ENCODE measurements at regions not wholly inside any gene's neighbourhood (a gene's known extent, or its start where the extent isn't known, plus 50 kb on each side); places are given as distances from the start of the nearest gene placed in this dataset.

- Histone ChIP-seq H3K9me3 (ENCODE audit: severe bottlenecking) (peaks cover 8% of the 10 kb centered on the region), H3K27ac (peak overlapping the region; percentile 86), H3K27me3 (ENCODE audit: insufficient read depth, low read depth, severe bottlenecking) (no peaks in the 10 kb centered on the region), H3K36me3 (no peaks in the 10 kb centered on the region), H3K4me3 (ENCODE audit: low read depth, low read length) (peak overlapping the region; percentile 9)
- no peak for TF ChIP-seq CTCF (IDR thresholded peaks at IDR 0.05; ENCODE audit: low read depth, low read length)
- DNase-seq: no peak
These were observed 662.9 kb upstream of the ZNF608 start for GRCh38 chr5:125409234-125409860.

GRCh38 chr5:125409861-125410536 lies 663.6 kb upstream of the ZNF608 start:
- peak overlapping the region; percentile 11 for H3K4me3 ChIP-seq (ENCODE audit: low read depth, low read length)
- H3K9me3 ChIP-seq (ENCODE audit: severe bottlenecking): peaks cover 3% of the 10 kb centered on the region
- TF ChIP-seq CTCF (IDR thresholded peaks at IDR 0.05; ENCODE audit: low read depth, low read length): no peak
- no peaks in the 10 kb centered on the region for H3K36me3 ChIP-seq
- no peaks in the 10 kb centered on the region for H3K27me3 ChIP-seq (ENCODE audit: insufficient read depth, low read depth, severe bottlenecking)
- H3K27ac ChIP-seq: peak overlapping the region; percentile 86
- peak; percentile 81 for DNase-seq

- H3K27ac ChIP-seq: peak overlapping the region; percentile 86
- H3K36me3 ChIP-seq: no peaks in the 10 kb centered on the region
- peak overlapping the region; percentile 11; the same call in 1 of the 2 replicates for H3K4me3 ChIP-seq (ENCODE audit: low read depth, low read length)
These were observed 664.2 kb upstream of the ZNF608 start for GRCh38 chr5:125410537-125411070.

GRCh38 chr5:125411071-125411743 lies 664.8 kb upstream of the ZNF608 start:
- Histone ChIP-seq H3K4me3 (ENCODE audit: low read depth, low read length) (no peak overlapping the region; the same call in 1 of the 2 replicates), H3K9me3 (ENCODE audit: severe bottlenecking) (peaks cover 3% of the 10 kb centered on the region), H3K27me3 (ENCODE audit: insufficient read depth, low read depth, severe bottlenecking) (no peaks in the 10 kb centered on the region), H3K36me3 (no peaks in the 10 kb centered on the region), H3K27ac (peak overlapping the region; percentile 86)
- TF ChIP-seq CTCF (IDR thresholded peaks at IDR 0.05; ENCODE audit: low read depth, low read length): no peak
- DNase-seq: peak; percentile 27

More at GRCh38 chr5:125410537-125411070, 664.2 kb upstream of the ZNF608 start:
- no peak for TF ChIP-seq CTCF (IDR thresholded peaks at IDR 0.05; ENCODE audit: low read depth, low read length)
- Histone ChIP-seq H3K27me3 (ENCODE audit: insufficient read depth, low read depth, severe bottlenecking) (no peaks in the 10 kb centered on the region), H3K9me3 (ENCODE audit: severe bottlenecking) (peaks cover 3% of the 10 kb centered on the region)
- DNase-seq: no peak

- DNase-seq: peak; percentile 84
- Histone ChIP-seq H3K4me3 (ENCODE audit: low read depth, low read length) (peak overlapping the region; percentile 11), H3K27ac (peak overlapping the region; percentile 86), H3K36me3 (no peaks in the 10 kb centered on the region), H3K9me3 (ENCODE audit: severe bottlenecking) (no peaks in the 10 kb centered on the region), H3K27me3 (ENCODE audit: insufficient read depth, low read depth, severe bottlenecking) (no peaks in the 10 kb centered on the region)
- peak; percentile 36; the same call in 1 of the 2 replicates for TF ChIP-seq CTCF (IDR thresholded peaks at IDR 0.05; ENCODE audit: low read depth, low read length)
These were observed 665.5 kb upstream of the ZNF608 start for GRCh38 chr5:125411744-125412560.

Data from WERI-Rb-1 (cell line).